Tibial nerve (tissue), 4 donors: ENCODE measurements at regions not wholly inside any gene's neighbourhood (a gene's known extent, or its start where the extent isn't known, plus 50 kb on each side); places are given as distances from the start of the nearest gene placed in this dataset.

ENCODE experiments used
- EP300 ChIP-seq, 2 donors: sonication (generic); formaldehyde crosslinking; IDR thresholded peaks; one replicate each; pipeline ENCODE4 v1.6.1; 2017; ENCODE audit warnings: antibody characterized with exemption in 2 of 2, mild to moderate bottlenecking in 1 of 2
- POLR2A ChIP-seq, 2 donors: fragments of 450-650 bp; IDR thresholded peaks; one replicate each; pipeline ENCODE4 v1.6.1; 2017; ENCODE audit warnings: antibody characterized with exemption in 2 of 2, mild to moderate bottlenecking in 2 of 2, moderate library complexity in 2 of 2
- TF ChIP-seq, protein P1 (sequence below), 5 experiments: fragments of 200-600 bp in 3 of 5; fragments of 450-650 bp in 2 of 5; sonication (generic) in 3 of 5; IDR thresholded peaks; one replicate each; pipeline ENCODE4 v1.5.1; 2016 to 2019; ENCODE audit warnings: antibody characterized with exemption in 5 of 5, mild to moderate bottlenecking in 3 of 5, moderate library complexity in 2 of 5

DNA sequence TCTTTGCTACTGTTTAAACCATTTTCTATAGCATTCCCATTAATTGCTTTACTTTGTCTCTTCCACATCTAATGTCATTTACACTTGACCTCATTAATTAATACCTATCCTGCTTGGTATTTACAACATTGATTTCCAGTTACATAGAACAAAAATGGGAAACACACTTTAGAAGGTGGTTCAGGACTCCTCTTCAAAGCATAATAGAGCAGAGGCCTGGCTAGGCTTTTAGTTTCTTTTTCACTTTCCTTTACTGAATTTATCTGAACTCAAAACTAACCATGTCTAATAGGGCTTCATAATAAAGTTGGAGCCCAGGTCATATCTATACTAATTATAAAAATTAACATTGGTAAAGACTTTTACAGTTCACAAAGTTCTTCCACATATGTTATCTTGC, 648.0 kb upstream of the KIRREL3 start:
- TF ChIP-seq, protein P1, sequence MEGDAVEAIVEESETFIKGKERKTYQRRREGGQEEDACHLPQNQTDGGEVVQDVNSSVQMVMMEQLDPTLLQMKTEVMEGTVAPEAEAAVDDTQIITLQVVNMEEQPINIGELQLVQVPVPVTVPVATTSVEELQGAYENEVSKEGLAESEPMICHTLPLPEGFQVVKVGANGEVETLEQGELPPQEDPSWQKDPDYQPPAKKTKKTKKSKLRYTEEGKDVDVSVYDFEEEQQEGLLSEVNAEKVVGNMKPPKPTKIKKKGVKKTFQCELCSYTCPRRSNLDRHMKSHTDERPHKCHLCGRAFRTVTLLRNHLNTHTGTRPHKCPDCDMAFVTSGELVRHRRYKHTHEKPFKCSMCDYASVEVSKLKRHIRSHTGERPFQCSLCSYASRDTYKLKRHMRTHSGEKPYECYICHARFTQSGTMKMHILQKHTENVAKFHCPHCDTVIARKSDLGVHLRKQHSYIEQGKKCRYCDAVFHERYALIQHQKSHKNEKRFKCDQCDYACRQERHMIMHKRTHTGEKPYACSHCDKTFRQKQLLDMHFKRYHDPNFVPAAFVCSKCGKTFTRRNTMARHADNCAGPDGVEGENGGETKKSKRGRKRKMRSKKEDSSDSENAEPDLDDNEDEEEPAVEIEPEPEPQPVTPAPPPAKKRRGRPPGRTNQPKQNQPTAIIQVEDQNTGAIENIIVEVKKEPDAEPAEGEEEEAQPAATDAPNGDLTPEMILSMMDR (IDR thresholded peaks at IDR 0.05), result no peak
- TF ChIP-seq POLR2A (IDR thresholded peaks at IDR 0.05) (no peak), EP300 (IDR thresholded peaks at IDR 0.05) (no peak)
